H1 (cell line): ENCODE measurements at regions not wholly inside any gene's neighbourhood (a gene's known extent, or its start where the extent isn't known, plus 50 kb on each side); places are given as distances from the start of the nearest gene placed in this dataset.

Source experiments
- CTCF ChIA-PET: fragments of 300-600 bp; sonication (Branson Sonifier 250); formaldehyde crosslinking; loops from one replicate; lab custom pipeline; 2021; ENCODE audit not compliant: partially characterized antibody; lab: Charles Lee
- POLR2A ChIA-PET: fragments of 300-600 bp; sonication (Branson Sonifier 250); formaldehyde crosslinking; loops from one replicate; lab custom pipeline; 2021; ENCODE audit warnings: inconsistent platforms; ENCODE audit not compliant: partially characterized antibody; lab: Charles Lee
- DNase-seq, 2 experiments: peaks; one replicate each; pipeline versions ENCODE4 v3.0.0 to v3.0.0-alpha.2; 2010 to 2022; ENCODE audit warnings: low spot score in 2 of 2, low read depth in 1 of 2, mixed read lengths in 1 of 2
- FAIRE-seq: peaks from 2 replicates; lab custom pipeline; 2011; peaks lifted over from hg19 to GRCh38; lab: Jason Lieb, UNC
- H2AFZ ChIP-seq: 2 replicates; pipeline ENCODE4 v1.8.1; 2012; ENCODE audit warnings: low read length, inconsistent platforms
- H2AK5ac ChIP-seq: 2 replicates; pipeline ENCODE4 v1.6.1; 2013; ENCODE audit warnings: low read depth, low read length
- H2BK120ac ChIP-seq: replicated peaks from 2 replicates; pipeline ENCODE3; 2013; ENCODE audit warnings: low read depth, low read length, inconsistent platforms
- H2BK12ac ChIP-seq: 2 replicates; pipeline ENCODE4 v1.6.1; 2013; ENCODE audit warnings: low read depth, low read length
- H2BK15ac ChIP-seq: 2 replicates; pipeline ENCODE4 v1.6.1; 2013; ENCODE audit warnings: low read length
- H2BK20ac ChIP-seq: 2 replicates; pipeline ENCODE4 v1.6.1; 2013; ENCODE audit warnings: low read length
- H2BK5ac ChIP-seq: 2 replicates; pipeline ENCODE4 v1.6.1; 2013; ENCODE audit warnings: low read depth, low read length
- H3K14ac ChIP-seq: 2 replicates; pipeline ENCODE4 v1.6.1; 2013; ENCODE audit warnings: inconsistent platforms; ENCODE audit not compliant: insufficient read length
- H3K18ac ChIP-seq: 2 replicates; pipeline ENCODE4 v1.6.1; 2013; ENCODE audit warnings: low read length; ENCODE audit errors: extremely low read depth
- H3K23ac ChIP-seq: 2 replicates; pipeline ENCODE4 v1.6.1; 2013; ENCODE audit warnings: inconsistent platforms; ENCODE audit not compliant: insufficient read length
- H3K23me2 ChIP-seq: 2 replicates; pipeline ENCODE4 v1.6.1; 2013; ENCODE audit warnings: low read depth, low read length
- H3K27ac ChIP-seq: 2 replicates; pipeline ENCODE4 v1.6.1; 2011; ENCODE audit warnings: low read depth, low read length, inconsistent platforms
- H3K27me3 ChIP-seq, 4 experiments: replicated peaks in 1 of 4; 1 replicate in 1 of 4; 2 replicates in 3 of 4; pipeline versions ENCODE4 v1.6.1 to v1.8.1; 2011 to 2013; ENCODE audit warnings: low read length in 3 of 4, mild to moderate bottlenecking in 3 of 4, inconsistent platforms in 2 of 4, mixed read lengths in 2 of 4, moderate library complexity in 1 of 4; ENCODE audit not compliant: control insufficient read depth in 3 of 4, insufficient read depth in 3 of 4; ENCODE audit errors: extremely low read depth in 1 of 4
- H3K36me3 ChIP-seq, 4 experiments: 2 replicates each; pipeline versions ENCODE4 v1.6.1 to v1.8.1; 2011 to 2013; ENCODE audit warnings: mild to moderate bottlenecking in 4 of 4, low read length in 3 of 4, moderate library complexity in 2 of 4, control low read depth in 1 of 4, inconsistent platforms in 1 of 4; ENCODE audit not compliant: insufficient read depth in 4 of 4, control insufficient read depth in 2 of 4
- H3K4ac ChIP-seq: replicated peaks from 2 replicates; pipeline ENCODE3; 2013; ENCODE audit warnings: low read length, low read depth, mixed read lengths, inconsistent platforms; ENCODE audit not compliant: insufficient read length
- H3K4me1 ChIP-seq, 4 experiments: replicated peaks in 1 of 4; 1 replicate in 1 of 4; 2 replicates in 3 of 4; pipeline versions ENCODE4 v1.6.1 to v1.8.1; 2011 to 2013; ENCODE audit warnings: low read length in 3 of 4, inconsistent platforms in 2 of 4, mixed read lengths in 1 of 4; ENCODE audit not compliant: insufficient read depth in 4 of 4, control insufficient read depth in 3 of 4
- H3K4me2 ChIP-seq, 2 experiments: 2 replicates each; pipeline versions ENCODE4 v1.6.1 to v1.8.1; 2011 to 2013; ENCODE audit warnings: low read depth in 2 of 2, low read length in 2 of 2, control low read depth in 1 of 2, inconsistent platforms in 1 of 2, mild to moderate bottlenecking in 1 of 2; ENCODE audit not compliant: insufficient read depth in 1 of 2
- H3K4me3 ChIP-seq, 4 experiments: fragments of 200-600, 300-600 bp in 1 of 4; sonication (generic), shearing (Covaris generic), sonication (Bioruptor Twin) in 1 of 4; 2 replicates each; pipeline versions ENCODE4 v1.5.1 to v1.8.1; 2011 to 2016; ENCODE audit warnings: low read length in 4 of 4, low read depth in 3 of 4, control low read depth in 2 of 4, inconsistent platforms in 2 of 4, mild to moderate bottlenecking in 2 of 4, mixed read lengths in 1 of 4, moderate library complexity in 1 of 4; ENCODE audit not compliant: insufficient read depth in 2 of 4; ENCODE audit errors: extremely low read depth in 1 of 4
- H3K56ac ChIP-seq: replicated peaks from 2 replicates; pipeline ENCODE3; 2013; ENCODE audit warnings: low read depth, mild to moderate bottlenecking, mixed read lengths, low read length, inconsistent platforms; ENCODE audit not compliant: insufficient read length
- H3K79me1 ChIP-seq: 2 replicates; pipeline ENCODE4 v1.6.1; 2013; ENCODE audit warnings: low read depth, low read length, control low read depth
- H3K79me2 ChIP-seq, 2 experiments: 2 replicates each; pipeline versions ENCODE4 v1.6.1 to v1.8.1; 2012 to 2013; ENCODE audit warnings: low read length in 2 of 2, mild to moderate bottlenecking in 2 of 2, inconsistent platforms in 1 of 2; ENCODE audit not compliant: insufficient read depth in 2 of 2, control insufficient read depth in 1 of 2
- H3K9ac ChIP-seq, 4 experiments: replicated peaks in 1 of 4; 1 replicate in 1 of 4; 2 replicates in 3 of 4; pipeline versions ENCODE4 v1.6.1 to v1.8.1; 2011 to 2013; ENCODE audit warnings: low read depth in 3 of 4, low read length in 3 of 4, control low read depth in 2 of 4, mild to moderate bottlenecking in 2 of 4, moderate library complexity in 2 of 4, inconsistent platforms in 1 of 4; ENCODE audit errors: extremely low read depth in 1 of 4
- H3K9me3 ChIP-seq, 2 experiments: 2 replicates each; pipeline versions ENCODE4 v1.6.1 to v1.8.1; 2012 to 2013; ENCODE audit warnings: mild to moderate bottlenecking in 2 of 2, moderate library complexity in 2 of 2, control low read depth in 1 of 2, inconsistent platforms in 1 of 2, low read depth in 1 of 2, low read length in 1 of 2, mixed read lengths in 1 of 2; ENCODE audit not compliant: insufficient read depth in 2 of 2
- H4K20me1 ChIP-seq, 2 experiments: replicated peaks in 1 of 2; 2 replicates each; pipeline versions ENCODE3 to v1.8.1; 2011 to 2013; ENCODE audit warnings: inconsistent platforms in 2 of 2, low read length in 2 of 2, mild to moderate bottlenecking in 1 of 2; ENCODE audit not compliant: insufficient read depth in 2 of 2, control insufficient read depth in 1 of 2
- H4K5ac ChIP-seq: 2 replicates; pipeline ENCODE4 v1.6.1; 2013; ENCODE audit warnings: low read length, low read depth, mixed read lengths, inconsistent platforms; ENCODE audit not compliant: insufficient read length
- H4K8ac ChIP-seq: 2 replicates; pipeline ENCODE4 v1.8.0; 2013; ENCODE audit warnings: mild to moderate bottlenecking, moderate library complexity, low read length, inconsistent platforms; ENCODE audit not compliant: insufficient read depth; ENCODE audit errors: extremely low read depth
- H4K91ac ChIP-seq: replicated peaks from 2 replicates; pipeline ENCODE3; 2013; ENCODE audit warnings: low read length, mixed read lengths, inconsistent platforms; ENCODE audit not compliant: insufficient read length
- GTF2F1 ChIP-seq: IDR thresholded peaks from 2 replicates; pipeline ENCODE4 v1.6.1; 2012; ENCODE audit warnings: low read depth, low read length, improper control_type of control experiment, borderline replicate concordance
- HDAC2 ChIP-seq, 2 experiments: fragments of 300-600 bp in 1 of 2; sonication (generic) in 1 of 2; IDR thresholded peaks; 2 replicates each; pipeline ENCODE4 v1.6.1; 2011 to 2012; ENCODE audit warnings: low read depth in 2 of 2, low read length in 2 of 2, mild to moderate bottlenecking in 2 of 2, moderate library complexity in 2 of 2, borderline replicate concordance in 1 of 2, inconsistent platforms in 1 of 2
- KDM5A ChIP-seq: fragments of 200-600 bp; IDR thresholded peaks from 2 replicates; pipeline ENCODE4 v1.7.1; 2012; ENCODE audit warnings: mild to moderate bottlenecking, low read length, inconsistent platforms, mixed read lengths
- NANOG ChIP-seq: IDR thresholded peaks from 2 replicates; pipeline ENCODE4 v1.6.1; 2011; ENCODE audit warnings: low read length, low read depth, mild to moderate bottlenecking, inconsistent platforms; ENCODE audit not compliant: insufficient read depth, poor library complexity, severe bottlenecking
- POLR2AphosphoS5 ChIP-seq: IDR thresholded peaks from 2 replicates; pipeline ENCODE4 v1.6.1; 2011; ENCODE audit warnings: low read depth, low read length
- RAD21 ChIP-seq, 2 experiments: IDR thresholded peaks in 1 of 2; conservative IDR thresholded peaks in 1 of 2; 2 replicates each; pipeline ENCODE4 v1.6.1; 2011; ENCODE audit warnings: low read depth in 2 of 2, low read length in 2 of 2, improper control_type of control experiment in 1 of 2, inconsistent platforms in 1 of 2, mild to moderate bottlenecking in 1 of 2, moderate library complexity in 1 of 2
- SIX5 ChIP-seq: IDR thresholded peaks from 2 replicates; pipeline ENCODE4 v1.6.1; 2011; ENCODE audit warnings: mild to moderate bottlenecking, low read depth, low read length
- SP4 ChIP-seq: IDR thresholded peaks from 2 replicates; pipeline ENCODE4 v1.6.1; 2012; ENCODE audit warnings: low read length, inconsistent platforms
- SUZ12 ChIP-seq: fragments of 200-600 bp; sonication (generic); IDR thresholded peaks from 2 replicates; pipeline ENCODE4 v1.6.1; 2012; ENCODE audit warnings: mild to moderate bottlenecking, inconsistent platforms, low read length, moderate library complexity, mixed read lengths
- TBP ChIP-seq: IDR thresholded peaks from 2 replicates; pipeline ENCODE4 v1.6.1; 2011; ENCODE audit warnings: low read depth, low read length, improper control_type of control experiment
- WGBS, 2 experiments: shearing (Covaris generic) in 1 of 2; methylation state at CpG; one replicate each; pipeline versions ENCODE4 v1.1.6 to v1.1.7; 2013 to 2015; ENCODE audit warnings: low lambda C conversion rate in 2 of 2, mixed read lengths in 2 of 2, inconsistent platforms in 1 of 2, low coverage in 1 of 2, missing lambda C conversion rate in 1 of 2; ENCODE audit not compliant: insufficient replicate concordance in 2 of 2, insufficient coverage in 1 of 2, insufficient read length in 1 of 2; ENCODE audit errors: extremely low coverage in 1 of 2, missing lambda C conversion rate in 1 of 2; 5-methylcytosine and 5-hydroxymethylcytosine counted together
- TF ChIP-seq, protein P1 (sequence below): IDR thresholded peaks from 2 replicates; pipeline ENCODE4 v1.6.1; 2012; ENCODE audit warnings: low read length, inconsistent platforms

DNA sequence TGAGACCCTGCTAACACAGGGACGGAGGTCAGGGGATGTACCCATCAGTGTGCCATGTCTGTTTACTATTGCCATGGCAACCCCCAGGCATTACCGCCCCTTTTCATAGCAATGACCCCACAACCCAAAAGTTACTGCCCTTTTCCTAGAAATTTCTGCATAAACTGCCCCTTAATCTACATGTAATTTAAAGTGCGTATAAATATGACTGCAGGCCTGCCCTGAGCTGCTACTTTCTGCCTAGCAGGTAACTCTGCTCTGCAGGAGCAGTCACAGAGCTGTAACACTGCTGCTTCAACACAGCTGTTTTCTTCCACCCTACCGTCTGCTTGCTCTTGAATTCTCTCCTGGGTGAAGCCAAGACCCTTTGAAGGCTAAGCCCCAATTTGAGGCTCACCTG lies 57.1 kb upstream of the RPS6KA2 start:
- Histone ChIP-seq H4K91ac (no peak overlapping the region), H4K5ac (no peak overlapping the region), H2BK5ac (no peak overlapping the region), H3K23me2 (no peaks in the 10 kb centered on the region), H3K4me1 (peaks cover 0 to 13% (median 9%) of the 10 kb centered on the region in 4 experiments; a peak in 6 of 7 replicates), H3K9ac (no peak overlapping the region), H3K4me3 (no peak overlapping the region), H2BK12ac (no peak overlapping the region), H4K20me1 (no peaks in the 10 kb centered on the region), H3K36me3 (no peaks in the 10 kb centered on the region), H3K56ac (no peak overlapping the region), H3K14ac (no peak overlapping the region), H2AFZ (no peak overlapping the region), H2BK20ac (no peak overlapping the region), H4K8ac (no peak overlapping the region), H3K4me2 (no peak overlapping the region), H3K27ac (no peak overlapping the region), H3K79me2 (no peaks in the 10 kb centered on the region), H2BK120ac (no peak overlapping the region), H3K27me3 (peaks cover 0 to 3% (median 0%) of the 10 kb centered on the region in 4 experiments; a peak in 1 of 7 replicates), H3K79me1 (no peaks in the 10 kb centered on the region), H3K9me3 (no peaks in the 10 kb centered on the region; a peak in 1 of 4 replicates), H3K18ac (no peak overlapping the region), H2BK15ac (no peak overlapping the region), H2AK5ac (no peak overlapping the region), H3K23ac (no peak overlapping the region), H3K4ac (no peak overlapping the region)
- WGBS, 2 experiments, result 91% methylated on average over 4 of the region's 4 CpGs; no CpG with 5 or more reads in 1 of the 2 experiments
- FAIRE-seq (no peak), DNase-seq (no peak)
- POLR2A ChIA-PET, result interaction anchor here (0.8 kb wide), 1 partner anchor 12 kb away, joined by 3 read pairs; no protein-coding TSS in a partner anchor
- CTCF ChIA-PET, result interaction anchor here (1.1 to 1.3 kb wide), 4 partner anchors 19 to 200 kb away, joined by 3 to 5 read pairs (median 4); no protein-coding TSS in a partner anchor
- TF ChIP-seq RAD21 (IDR thresholded peaks at IDR 0.05 in 1 of 2, conservative IDR thresholded peaks at IDR 0.05 in 1 of 2; ENCODE audit: low read depth in 2 of 2, low read length in 2 of 2) (no peak), KDM5A (no peak), NANOG (no peak), SP4 (no peak), SUZ12 (no peak), POLR2AphosphoS5 (no peak), TBP (no peak), GTF2F1 (no peak), SIX5 (no peak), HDAC2 (IDR thresholded peaks at IDR 0.05; ENCODE audit: borderline replicate concordance in 1 of 2, low read depth in 2 of 2, low read length in 2 of 2) (no peak)
- TF ChIP-seq, protein P1, sequence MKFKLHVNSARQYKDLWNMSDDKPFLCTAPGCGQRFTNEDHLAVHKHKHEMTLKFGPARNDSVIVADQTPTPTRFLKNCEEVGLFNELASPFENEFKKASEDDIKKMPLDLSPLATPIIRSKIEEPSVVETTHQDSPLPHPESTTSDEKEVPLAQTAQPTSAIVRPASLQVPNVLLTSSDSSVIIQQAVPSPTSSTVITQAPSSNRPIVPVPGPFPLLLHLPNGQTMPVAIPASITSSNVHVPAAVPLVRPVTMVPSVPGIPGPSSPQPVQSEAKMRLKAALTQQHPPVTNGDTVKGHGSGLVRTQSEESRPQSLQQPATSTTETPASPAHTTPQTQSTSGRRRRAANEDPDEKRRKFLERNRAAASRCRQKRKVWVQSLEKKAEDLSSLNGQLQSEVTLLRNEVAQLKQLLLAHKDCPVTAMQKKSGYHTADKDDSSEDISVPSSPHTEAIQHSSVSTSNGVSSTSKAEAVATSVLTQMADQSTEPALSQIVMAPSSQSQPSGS, result no peak
